Endothelial cell of umbilical vein (primary cell): ENCODE measurements at regions not wholly inside any gene's neighbourhood (a gene's known extent, or its start where the extent isn't known, plus 50 kb on each side); places are given as distances from the start of the nearest gene placed in this dataset.

Experiments
- BruUV-seq: library from RNA; stranded (reverse); fragments of 400-500 nt; replicated peaks from 2 replicates; lab custom pipeline; 2021; lab: Mats Ljungman, UMichigan
- CTCF ChIA-PET: fragments of 300-600, 350-600 bp; sonication (Branson Sonifier 250); formaldehyde crosslinking; loops from one replicate; lab custom pipeline; 2021; ENCODE audit warnings: antibody characterized with exemption, inconsistent platforms; lab: Charles Lee
- POLR2A ChIA-PET: fragments of 300-600, 350-600 bp; sonication (Branson Sonifier 250); formaldehyde crosslinking; loops from one replicate; lab custom pipeline; 2021; ENCODE audit warnings: antibody characterized with exemption, inconsistent platforms; lab: Charles Lee
- DNase-seq: peaks from one replicate; pipeline ENCODE4 v3.0.0-alpha.2; 2011; ENCODE audit warnings: low read depth, low spot score
- FAIRE-seq: peaks from 2 replicates; lab custom pipeline; 2011; peaks lifted over from hg19 to GRCh38; lab: Jason Lieb, UNC
- H2AFZ ChIP-seq: 2 replicates; pipeline ENCODE4 v1.6.0; 2012; ENCODE audit warnings: low read depth, low read length, control low read depth, inconsistent platforms
- H3K27ac ChIP-seq: 2 replicates; pipeline ENCODE4 v1.5.1; 2011; ENCODE audit warnings: low read depth, mild to moderate bottlenecking, control low read depth, low read length, moderate library complexity; ENCODE audit not compliant: insufficient read depth
- H3K27me3 ChIP-seq, 2 experiments: 2 replicates each; pipeline versions ENCODE4 v1.6.0 to v1.6.1; 2011; ENCODE audit warnings: low read length in 2 of 2, mixed read lengths in 1 of 2; ENCODE audit not compliant: control insufficient read depth in 2 of 2, insufficient read depth in 2 of 2
- H3K36me3 ChIP-seq, 2 experiments: 2 replicates in 1 of 2; 3 replicates in 1 of 2; pipeline ENCODE4 v1.5.1; 2011; ENCODE audit warnings: low read length in 2 of 2, mild to moderate bottlenecking in 1 of 2, moderate library complexity in 1 of 2; ENCODE audit not compliant: control insufficient read depth in 2 of 2, insufficient read depth in 2 of 2; ENCODE audit errors: extremely low read depth in 1 of 2
- H3K4me1 ChIP-seq: 3 replicates; pipeline ENCODE4 v1.5.1; 2011; ENCODE audit warnings: mild to moderate bottlenecking, low read length; ENCODE audit not compliant: control insufficient read depth, insufficient read depth; ENCODE audit errors: extremely low read depth
- H3K4me2 ChIP-seq: 2 replicates; pipeline ENCODE4 v1.6.1; 2011; ENCODE audit warnings: low read length, control low read depth, mixed read lengths; ENCODE audit not compliant: insufficient read depth
- H3K4me3 ChIP-seq, 3 experiments: fragments of 200-600 bp in 1 of 3; sonication (generic), shearing (Covaris generic) in 1 of 3; replicated peaks in 1 of 3; 2 replicates each; pipeline ENCODE4 v1.5.1; 2011 to 2016; ENCODE audit warnings: control low read depth in 3 of 3, low read length in 3 of 3, mild to moderate bottlenecking in 2 of 3, inconsistent platforms in 1 of 3, low read depth in 1 of 3, moderate library complexity in 1 of 3; ENCODE audit not compliant: insufficient read depth in 1 of 3
- H3K79me2 ChIP-seq: 2 replicates; pipeline ENCODE4 v1.6.0; 2012; ENCODE audit warnings: low read length, inconsistent platforms; ENCODE audit not compliant: control insufficient read depth, insufficient read depth
- H3K9ac ChIP-seq: replicated peaks from 2 replicates; pipeline ENCODE3; 2011; ENCODE audit warnings: low read length, control low read depth; ENCODE audit not compliant: insufficient read depth; ENCODE audit errors: extremely low read depth
- H3K9me1 ChIP-seq: replicated peaks from 3 replicates; pipeline ENCODE4 v1.6.0; 2011; ENCODE audit warnings: mild to moderate bottlenecking, low read length; ENCODE audit not compliant: control insufficient read depth, insufficient read depth; ENCODE audit errors: extremely low read depth
- H3K9me3 ChIP-seq: replicated peaks from 2 replicates; pipeline ENCODE4 v1.5.1; 2012; ENCODE audit warnings: low read length, inconsistent platforms; ENCODE audit not compliant: control insufficient read depth, insufficient read depth
- H4K20me1 ChIP-seq: replicated peaks from 2 replicates; pipeline ENCODE3; 2011; ENCODE audit warnings: mild to moderate bottlenecking, low read length; ENCODE audit not compliant: control insufficient read depth, insufficient read depth; ENCODE audit errors: extremely low read depth
- EZH2 ChIP-seq: IDR thresholded peaks from 2 replicates; pipeline ENCODE4 v1.6.1; 2012; ENCODE audit warnings: borderline replicate concordance, low read depth, mild to moderate bottlenecking, moderate library complexity, low read length, inconsistent platforms; ENCODE audit not compliant: severe bottlenecking
- FOS ChIP-seq: IDR thresholded peaks from 2 replicates; pipeline ENCODE4 v1.6.1; 2011; ENCODE audit warnings: mild to moderate bottlenecking, low read length, moderate library complexity, borderline replicate concordance; ENCODE audit not compliant: insufficient read depth
- GATA2 ChIP-seq: IDR thresholded peaks from 2 replicates; pipeline ENCODE4 v1.7.0; 2011; ENCODE audit warnings: low read depth, mild to moderate bottlenecking, moderate library complexity, mixed read lengths, low read length; ENCODE audit not compliant: insufficient read length, insufficient read depth
- JUN ChIP-seq: IDR thresholded peaks from 2 replicates; pipeline ENCODE4 v1.6.1; 2011; ENCODE audit warnings: borderline replicate concordance, low read depth; ENCODE audit not compliant: insufficient read length, insufficient read depth
- MYC ChIP-seq: IDR thresholded peaks from one replicate; pipeline ENCODE4 v1.6.1; 2011; ENCODE audit warnings: mild to moderate bottlenecking, low read depth, low read length
- POLR2A ChIP-seq: IDR thresholded peaks from 2 replicates; pipeline ENCODE4 v1.6.1; 2012; ENCODE audit warnings: low read depth, mild to moderate bottlenecking, control low read depth, low read length
- POLR2AphosphoS5 ChIP-seq: IDR thresholded peaks from 2 replicates; pipeline ENCODE4 v1.6.1; 2012; ENCODE audit warnings: low read depth, mild to moderate bottlenecking, control low read depth, low read length, moderate library complexity; ENCODE audit not compliant: insufficient read depth
- dilution Hi-C: fragments of 300-500 bp; cut with MboI; formaldehyde crosslinking; loops from one replicate; pipeline ENCODE4 v1.15.0; 2019; ENCODE audit warnings: low sequenced_read_pairs; ENCODE audit not compliant: extremely low pct_ligation_motif_present
- intact Hi-C: fragments of 100-400 bp; cut with micrococcal nuclease; formaldehyde crosslinking; loops from one replicate; pipeline ENCODE4 v1.10.0; 2022
- TF ChIP-seq, protein P1 (sequence below), 2 donors: IDR thresholded peaks; 1 replicate in 1 of 2; 2 replicates in 1 of 2; pipeline ENCODE4 v1.5.1; 2011; ENCODE audit warnings: low read length in 2 of 2, mild to moderate bottlenecking in 2 of 2, moderate library complexity in 2 of 2, control low read depth in 1 of 2, inconsistent platforms in 1 of 2, low read depth in 1 of 2; ENCODE audit not compliant: insufficient read depth in 1 of 2; ENCODE audit errors: extremely low read depth in 1 of 2
- TF ChIP-seq, protein P2 (sequence below): IDR thresholded peaks from 2 replicates; pipeline ENCODE4 v1.6.1; 2011; ENCODE audit not compliant: insufficient read depth, insufficient read length

DNA sequence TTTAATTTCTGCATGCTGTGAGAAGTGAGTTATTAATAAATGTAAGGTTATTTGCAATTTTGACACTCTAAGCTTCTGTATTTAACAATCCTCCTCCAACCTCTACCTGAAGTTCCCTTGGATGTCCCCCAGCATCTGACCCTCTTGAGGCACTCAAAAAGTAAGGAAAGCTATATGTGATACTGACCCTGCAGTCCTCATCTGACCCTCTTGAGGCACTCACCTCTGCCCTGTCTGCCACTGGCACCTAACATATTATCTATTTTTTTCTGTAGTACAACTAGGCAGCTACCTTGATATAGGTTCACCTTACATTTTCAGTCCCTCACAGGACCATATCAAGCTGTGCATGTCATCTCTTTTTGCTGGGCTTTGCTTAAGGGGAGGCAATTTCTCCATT is 583.4 kb upstream of the PKDCC start:
- no peaks in the 10 kb centered on the region for H3K36me3 ChIP-seq
- no peaks in the 10 kb centered on the region for H3K9me1 ChIP-seq
- DNase-seq (no peak), FAIRE-seq (no peak)
- H3K4me2 ChIP-seq = no peak overlapping the region
- no peaks in the 10 kb centered on the region for H3K4me1 ChIP-seq
- H2AFZ ChIP-seq = no peak overlapping the region
- no peaks in the 10 kb centered on the region for H3K9me3 ChIP-seq
- H3K4me3 ChIP-seq = no peak overlapping the region
- no TSS peak for BruUV-seq
- ChIA-PET CTCF (no interaction called here), POLR2A (no interaction called here)
- no peak overlapping the region for H3K27ac ChIP-seq
- TF ChIP-seq GATA2 = no peak
- TF ChIP-seq JUN = no peak
- H3K27me3 ChIP-seq = no peaks in the 10 kb centered on the region
- no peaks in the 10 kb centered on the region for H3K79me2 ChIP-seq
- dilution Hi-C loops = no loop called here
- no peak overlapping the region for H3K9ac ChIP-seq
- H4K20me1 ChIP-seq = no peaks in the 10 kb centered on the region
- intact Hi-C loops = no loop called here

DNA sequence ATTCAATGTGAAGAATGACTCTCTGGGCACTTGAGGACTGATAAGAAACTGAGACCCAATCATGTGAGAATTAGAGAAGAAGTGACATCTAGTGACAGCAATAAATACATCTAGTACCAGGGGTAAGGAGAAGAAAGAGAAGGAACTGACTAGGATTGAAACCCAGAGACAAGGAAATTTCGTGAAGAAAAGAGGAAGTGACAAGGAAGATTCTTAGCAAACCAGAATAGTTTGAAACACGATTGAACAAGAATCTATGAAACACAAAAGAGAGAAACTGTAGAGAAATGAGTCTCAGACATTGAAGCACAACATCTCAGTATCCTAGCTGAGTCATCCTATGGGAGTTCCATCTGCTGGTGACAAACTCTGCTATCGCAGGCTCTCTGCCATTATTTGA is 571.9 kb upstream of the PKDCC start:
- Histone ChIP-seq H4K20me1 (no peaks in the 10 kb centered on the region), H3K79me2 (no peaks in the 10 kb centered on the region)

More for the DNA sequence above, 571.9 kb upstream of the PKDCC start:
- no peaks in the 10 kb centered on the region for H3K36me3 ChIP-seq
- no peak overlapping the region for H3K4me3 ChIP-seq
- dilution Hi-C loops (no loop called here), intact Hi-C loops (no loop called here)
- no peak overlapping the region for H3K9ac ChIP-seq
- no peak overlapping the region for H2AFZ ChIP-seq
- no peak overlapping the region for H3K4me2 ChIP-seq
- BruUV-seq = no TSS peak
- CTCF ChIA-PET = no interaction called here
- DNase-seq (no peak), FAIRE-seq (no peak)
- H3K9me3 ChIP-seq = no peaks in the 10 kb centered on the region
- H3K9me1 ChIP-seq = no peaks in the 10 kb centered on the region
- POLR2A ChIA-PET = no interaction called here
- no peak overlapping the region for H3K27ac ChIP-seq
- no peak for TF ChIP-seq POLR2AphosphoS5
- TF ChIP-seq EZH2 = no peak
- TF ChIP-seq FOS = no peak
- TF ChIP-seq, protein P1, sequence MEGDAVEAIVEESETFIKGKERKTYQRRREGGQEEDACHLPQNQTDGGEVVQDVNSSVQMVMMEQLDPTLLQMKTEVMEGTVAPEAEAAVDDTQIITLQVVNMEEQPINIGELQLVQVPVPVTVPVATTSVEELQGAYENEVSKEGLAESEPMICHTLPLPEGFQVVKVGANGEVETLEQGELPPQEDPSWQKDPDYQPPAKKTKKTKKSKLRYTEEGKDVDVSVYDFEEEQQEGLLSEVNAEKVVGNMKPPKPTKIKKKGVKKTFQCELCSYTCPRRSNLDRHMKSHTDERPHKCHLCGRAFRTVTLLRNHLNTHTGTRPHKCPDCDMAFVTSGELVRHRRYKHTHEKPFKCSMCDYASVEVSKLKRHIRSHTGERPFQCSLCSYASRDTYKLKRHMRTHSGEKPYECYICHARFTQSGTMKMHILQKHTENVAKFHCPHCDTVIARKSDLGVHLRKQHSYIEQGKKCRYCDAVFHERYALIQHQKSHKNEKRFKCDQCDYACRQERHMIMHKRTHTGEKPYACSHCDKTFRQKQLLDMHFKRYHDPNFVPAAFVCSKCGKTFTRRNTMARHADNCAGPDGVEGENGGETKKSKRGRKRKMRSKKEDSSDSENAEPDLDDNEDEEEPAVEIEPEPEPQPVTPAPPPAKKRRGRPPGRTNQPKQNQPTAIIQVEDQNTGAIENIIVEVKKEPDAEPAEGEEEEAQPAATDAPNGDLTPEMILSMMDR (IDR thresholded peaks at IDR 0.05; ENCODE audit: extremely low read depth in 1 of 2, insufficient read depth in 1 of 2, low read depth in 1 of 2, low read length in 2 of 2) = no peak
- TF ChIP-seq POLR2A = no peak
- TF ChIP-seq GATA2 = no peak
- TF ChIP-seq, protein P2, sequence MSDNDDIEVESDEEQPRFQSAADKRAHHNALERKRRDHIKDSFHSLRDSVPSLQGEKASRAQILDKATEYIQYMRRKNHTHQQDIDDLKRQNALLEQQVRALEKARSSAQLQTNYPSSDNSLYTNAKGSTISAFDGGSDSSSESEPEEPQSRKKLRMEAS = no peak
- no peak for TF ChIP-seq MYC
- no peak for TF ChIP-seq JUN
- H3K4me1 ChIP-seq = no peaks in the 10 kb centered on the region
- H3K27me3 ChIP-seq = no peaks in the 10 kb centered on the region
